MCF 10A (cell line): ENCODE measurements at regions not wholly inside any gene's neighbourhood (a gene's known extent, or its start where the extent isn't known, plus 50 kb on each side); places are given as distances from the start of the nearest gene placed in this dataset.

Experiments
- BruUV-seq: library from RNA; stranded (reverse); fragments of 400-500 nt; replicated peaks from 2 replicates; lab custom pipeline; 2021; lab: Mats Ljungman, UMichigan
- CTCF ChIA-PET: fragments of 300-600 bp; sonication (Branson Sonifier 250); formaldehyde crosslinking; extraction: SDS; loops from one replicate; lab custom pipeline; 2021; ENCODE audit warnings: antibody characterized with exemption, inconsistent platforms; lab: Yijun Ruan, JAX
- POLR2A ChIA-PET: fragments of 300-600, 350-650 bp; sonication (Branson Sonifier 250); formaldehyde crosslinking; extraction: SDS; loops from one replicate; lab custom pipeline; 2020; ENCODE audit warnings: antibody characterized with exemption, inconsistent platforms; lab: Yijun Ruan, JAX
- DNase-seq: peaks from one replicate; pipeline ENCODE4 v3.0.0-alpha.2; 2018; ENCODE audit not compliant: unreplicated experiment
- H3K27ac Mint-ChIP-seq: one replicate; pipeline ENCODE4 v1.8.0; 2022; ENCODE audit warnings: mild to moderate bottlenecking, low read depth, mixed read lengths; ENCODE audit not compliant: unreplicated experiment
- H3K27me3 Mint-ChIP-seq: one replicate; pipeline ENCODE4 v1.8.0; 2022; ENCODE audit warnings: mixed read lengths; ENCODE audit not compliant: insufficient read depth, unreplicated experiment
- H3K36me3 Mint-ChIP-seq: one replicate; pipeline ENCODE4 v1.8.0; 2022; ENCODE audit warnings: mild to moderate bottlenecking, moderate library complexity, mixed read lengths; ENCODE audit not compliant: insufficient read depth, unreplicated experiment
- H3K4me1 Mint-ChIP-seq: one replicate; pipeline ENCODE4 v1.8.0; 2022; ENCODE audit warnings: mixed read lengths; ENCODE audit not compliant: insufficient read depth, unreplicated experiment
- H3K4me3 Mint-ChIP-seq: one replicate; pipeline ENCODE4 v1.8.0; 2022; ENCODE audit warnings: mild to moderate bottlenecking, moderate library complexity, mixed read lengths; ENCODE audit not compliant: unreplicated experiment
- H3K9me3 Mint-ChIP-seq: one replicate; pipeline ENCODE4 v1.8.0; 2022; ENCODE audit warnings: mixed read lengths; ENCODE audit not compliant: unreplicated experiment
- CTCF ChIP-seq: fragments of 200-600 bp; IDR thresholded peaks from one replicate; pipeline ENCODE4 v1.8.0; 2022; ENCODE audit warnings: antibody characterized with exemption, mild to moderate bottlenecking; ENCODE audit not compliant: unreplicated experiment
- intact Hi-C: fragments of 100-400 bp; cut with micrococcal nuclease; formaldehyde crosslinking; loops from 2 replicates; pipeline ENCODE4 v1.14.1; 2022

GRCh38 chr5:51859624-51860023, 476.4 kb downstream of the ISL1 start:
- DNase-seq: no peak
- TF ChIP-seq CTCF: no peak
- H3K4me1 Mint-ChIP-seq: no peaks in the 10 kb centered on the region
- H3K27me3 Mint-ChIP-seq: no peaks in the 10 kb centered on the region
- no TSS peak for BruUV-seq
- POLR2A ChIA-PET: interaction anchor here (0.7 kb wide), 1 partner anchor 22 kb away, joined by 3 read pairs; no protein-coding TSS in a partner anchor
- no peak overlapping the region for H3K4me3 Mint-ChIP-seq
- H3K27ac Mint-ChIP-seq: no peak overlapping the region
- H3K9me3 Mint-ChIP-seq: no peaks in the 10 kb centered on the region
- H3K36me3 Mint-ChIP-seq: peaks cover 6% of the 10 kb centered on the region
- intact Hi-C loops: no loop called here
- CTCF ChIA-PET: no interaction called here

GRCh38 chr5:51860532-51861018, 477.3 kb downstream of the ISL1 start:
- H3K36me3 Mint-ChIP-seq: peaks cover 6% of the 10 kb centered on the region
- no peak for DNase-seq
- no peak for TF ChIP-seq CTCF
- no peaks in the 10 kb centered on the region for H3K4me1 Mint-ChIP-seq
- no peak overlapping the region for H3K4me3 Mint-ChIP-seq
- no peaks in the 10 kb centered on the region for H3K27me3 Mint-ChIP-seq
- intact Hi-C loops: no loop called here
- ChIA-PET POLR2A (interaction anchor here (0.7 kb wide), 1 partner anchor 21 kb away, joined by 3 read pairs; no protein-coding TSS in a partner anchor), CTCF (interaction anchor here (0.6 to 0.7 kb wide), 2 partner anchors 17 to 31 kb away, joined by 3 read pairs; no protein-coding TSS in a partner anchor)
- no peaks in the 10 kb centered on the region for H3K9me3 Mint-ChIP-seq
- no peak overlapping the region for H3K27ac Mint-ChIP-seq
- no TSS peak for BruUV-seq

- DNase-seq: no peak
- Mint-ChIP-seq H3K4me1 (no peaks in the 10 kb centered on the region), H3K4me3 (no peak overlapping the region), H3K27ac (no peak overlapping the region), H3K36me3 (no peaks in the 10 kb centered on the region), H3K9me3 (peaks cover 12% of the 10 kb centered on the region), H3K27me3 (no peaks in the 10 kb centered on the region)
- ChIA-PET POLR2A (no interaction called here), CTCF (interaction anchor here (0.9 kb wide), 1 partner anchor 10 kb away, joined by 4 read pairs; no protein-coding TSS in a partner anchor)
- BruUV-seq: no TSS peak
- intact Hi-C loops: no loop called here
- TF ChIP-seq CTCF: no peak
Observed at GRCh38 chr5:51872144-51872543, 488.9 kb downstream of the ISL1 start.

GRCh38 chr5:51881901-51882300, 498.7 kb downstream of the ISL1 start:
- H3K27ac Mint-ChIP-seq: no peak overlapping the region
- H3K27me3 Mint-ChIP-seq: no peaks in the 10 kb centered on the region
- ChIA-PET POLR2A (interaction anchor here (1.0 kb wide), 1 partner anchor 22 kb away, joined by 3 read pairs; no protein-coding TSS in a partner anchor), CTCF (interaction anchor here (0.6 to 1.1 kb wide), 3 partner anchors 10 to 919 kb away, joined by 3 to 4 read pairs (median 4); no protein-coding TSS in a partner anchor)
- DNase-seq: no peak
- H3K36me3 Mint-ChIP-seq: no peaks in the 10 kb centered on the region
- H3K4me1 Mint-ChIP-seq: no peaks in the 10 kb centered on the region
- H3K4me3 Mint-ChIP-seq: no peak overlapping the region
- no TSS peak for BruUV-seq
- no peak for TF ChIP-seq CTCF
- intact Hi-C loops: no loop called here
- no peaks in the 10 kb centered on the region for H3K9me3 Mint-ChIP-seq
